Astrocyte (in vitro differentiated cells and primary cell): ENCODE measurements at regions not wholly inside any gene's neighbourhood (a gene's known extent, or its start where the extent isn't known, plus 50 kb on each side); places are given as distances from the start of the nearest gene placed in this dataset.

Experiments used
- DNase-seq: peaks from one replicate; pipeline ENCODE4 v3.0.0-alpha.2; 2010; ENCODE audit warnings: low read depth
- FAIRE-seq: peaks from 2 replicates; lab custom pipeline; 2011; peaks lifted over from hg19 to GRCh38; lab: Jason Lieb, UNC
- H2AFZ ChIP-seq: 2 replicates; pipeline ENCODE4 v1.6.0; 2012; ENCODE audit warnings: low read depth, low read length, inconsistent platforms
- H3K27ac ChIP-seq: 2 replicates; pipeline ENCODE4 v1.5.1; 2011; ENCODE audit warnings: low read depth, low read length, inconsistent platforms
- H3K27me3 ChIP-seq: 2 replicates; pipeline ENCODE4 v1.6.0; 2011; ENCODE audit warnings: low read length, inconsistent platforms; ENCODE audit not compliant: insufficient read depth
- H3K36me3 ChIP-seq: 2 replicates; pipeline ENCODE4 v1.5.1; 2011; ENCODE audit warnings: low read length, inconsistent platforms; ENCODE audit not compliant: insufficient read depth
- H3K4me1 ChIP-seq: 2 replicates; pipeline ENCODE4 v1.5.1; 2011; ENCODE audit warnings: low read length, inconsistent platforms; ENCODE audit not compliant: insufficient read depth
- H3K4me2 ChIP-seq: 2 replicates; pipeline ENCODE4 v1.6.0; 2012; ENCODE audit warnings: low read length, inconsistent platforms
- H3K4me3 ChIP-seq: 2 replicates; pipeline ENCODE4 v1.5.1; 2011; ENCODE audit warnings: low read depth, mild to moderate bottlenecking, low read length, inconsistent platforms; ENCODE audit not compliant: insufficient read depth
- H3K79me2 ChIP-seq: 2 replicates; pipeline ENCODE4 v1.6.0; 2012; ENCODE audit warnings: mild to moderate bottlenecking, low read length, inconsistent platforms; ENCODE audit not compliant: insufficient read depth
- H3K9ac ChIP-seq: 2 replicates; pipeline ENCODE4 v1.6.0; 2012; ENCODE audit warnings: mild to moderate bottlenecking, low read length, inconsistent platforms
- H3K9me3 ChIP-seq: 2 replicates; pipeline ENCODE4 v1.5.1; 2012; ENCODE audit warnings: low read depth, mild to moderate bottlenecking, low read length, inconsistent platforms; ENCODE audit not compliant: insufficient read depth
- H4K20me1 ChIP-seq: 2 replicates; pipeline ENCODE4 v1.6.0; 2012; ENCODE audit warnings: low read length, inconsistent platforms; ENCODE audit not compliant: insufficient read depth
- H3K27ac Mint-ChIP-seq: one replicate; pipeline ENCODE4 v1.8.0; 2021; ENCODE audit warnings: mild to moderate bottlenecking, mixed read lengths; ENCODE audit not compliant: unreplicated experiment
- H3K27me3 Mint-ChIP-seq: one replicate; pipeline ENCODE4 v1.8.0; 2021; ENCODE audit warnings: low read depth, mixed read lengths; ENCODE audit not compliant: unreplicated experiment
- H3K36me3 Mint-ChIP-seq: one replicate; pipeline ENCODE4 v1.8.0; 2021; ENCODE audit warnings: low read depth, mixed read lengths; ENCODE audit not compliant: unreplicated experiment
- H3K4me1 Mint-ChIP-seq: one replicate; pipeline ENCODE4 v1.8.0; 2021; ENCODE audit warnings: low read depth, mixed read lengths; ENCODE audit not compliant: unreplicated experiment
- H3K4me3 Mint-ChIP-seq: one replicate; pipeline ENCODE4 v1.8.0; 2021; ENCODE audit warnings: mild to moderate bottlenecking, moderate library complexity, mixed read lengths; ENCODE audit not compliant: unreplicated experiment
- H3K9me3 Mint-ChIP-seq: one replicate; pipeline ENCODE4 v1.8.0; 2021; ENCODE audit warnings: mild to moderate bottlenecking, mixed read lengths; ENCODE audit not compliant: unreplicated experiment
- EZH2 ChIP-seq: IDR thresholded peaks from 2 replicates; pipeline ENCODE4 v1.6.1; 2012; ENCODE audit warnings: mild to moderate bottlenecking, low read length, inconsistent platforms; ENCODE audit not compliant: insufficient read depth
- TF ChIP-seq, protein P1 (sequence below): IDR thresholded peaks from 2 replicates; pipeline ENCODE4 v1.5.1; 2011; ENCODE audit warnings: low read depth, mild to moderate bottlenecking, inconsistent platforms, low read length, moderate library complexity; ENCODE audit not compliant: insufficient read depth

DNA sequence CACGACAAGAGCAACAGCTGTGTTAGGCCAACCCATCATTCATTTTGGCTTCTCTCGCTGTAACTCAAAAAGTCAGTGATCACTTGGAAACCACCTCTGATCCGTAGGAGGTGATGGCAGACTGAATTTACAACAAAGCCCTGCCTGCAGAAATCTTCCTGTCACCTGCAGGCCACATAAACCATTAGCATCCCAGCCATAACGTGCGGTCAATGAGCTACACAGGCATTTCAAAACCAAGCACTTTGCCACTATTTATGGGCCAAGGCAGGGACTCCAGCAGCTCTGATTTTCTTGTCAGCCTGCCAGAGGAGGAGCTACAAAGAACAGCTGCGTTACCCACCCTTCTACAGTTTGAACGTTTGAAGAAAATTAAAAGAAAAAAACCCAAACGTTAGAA lies 228.1 kb upstream of the PPARGC1A start:
- H3K27me3 ChIP-seq = peaks cover 2% of the 10 kb centered on the region
- no peak overlapping the region for H3K27ac ChIP-seq
- no peak overlapping the region for H3K4me3 Mint-ChIP-seq
- no peak overlapping the region for H3K4me2 ChIP-seq
- no peak overlapping the region for H3K4me3 ChIP-seq
- peaks cover 6% of the 10 kb centered on the region for H3K4me1 Mint-ChIP-seq
- no peak overlapping the region for H2AFZ ChIP-seq
- H3K27me3 Mint-ChIP-seq = no peaks in the 10 kb centered on the region
- DNase-seq = no peak
- peaks cover 3% of the 10 kb centered on the region for H3K9me3 Mint-ChIP-seq
- no peak overlapping the region for H3K27ac Mint-ChIP-seq
- no peaks in the 10 kb centered on the region for H3K79me2 ChIP-seq
- H3K9ac ChIP-seq = no peak overlapping the region
- H3K4me1 ChIP-seq = no peaks in the 10 kb centered on the region
- no peaks in the 10 kb centered on the region for H3K36me3 Mint-ChIP-seq
- FAIRE-seq = no peak
- no peaks in the 10 kb centered on the region for H3K36me3 ChIP-seq
- TF ChIP-seq, protein P1, sequence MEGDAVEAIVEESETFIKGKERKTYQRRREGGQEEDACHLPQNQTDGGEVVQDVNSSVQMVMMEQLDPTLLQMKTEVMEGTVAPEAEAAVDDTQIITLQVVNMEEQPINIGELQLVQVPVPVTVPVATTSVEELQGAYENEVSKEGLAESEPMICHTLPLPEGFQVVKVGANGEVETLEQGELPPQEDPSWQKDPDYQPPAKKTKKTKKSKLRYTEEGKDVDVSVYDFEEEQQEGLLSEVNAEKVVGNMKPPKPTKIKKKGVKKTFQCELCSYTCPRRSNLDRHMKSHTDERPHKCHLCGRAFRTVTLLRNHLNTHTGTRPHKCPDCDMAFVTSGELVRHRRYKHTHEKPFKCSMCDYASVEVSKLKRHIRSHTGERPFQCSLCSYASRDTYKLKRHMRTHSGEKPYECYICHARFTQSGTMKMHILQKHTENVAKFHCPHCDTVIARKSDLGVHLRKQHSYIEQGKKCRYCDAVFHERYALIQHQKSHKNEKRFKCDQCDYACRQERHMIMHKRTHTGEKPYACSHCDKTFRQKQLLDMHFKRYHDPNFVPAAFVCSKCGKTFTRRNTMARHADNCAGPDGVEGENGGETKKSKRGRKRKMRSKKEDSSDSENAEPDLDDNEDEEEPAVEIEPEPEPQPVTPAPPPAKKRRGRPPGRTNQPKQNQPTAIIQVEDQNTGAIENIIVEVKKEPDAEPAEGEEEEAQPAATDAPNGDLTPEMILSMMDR = no peak
- no peak for TF ChIP-seq EZH2
- H4K20me1 ChIP-seq = no peaks in the 10 kb centered on the region
- no peaks in the 10 kb centered on the region for H3K9me3 ChIP-seq

DNA sequence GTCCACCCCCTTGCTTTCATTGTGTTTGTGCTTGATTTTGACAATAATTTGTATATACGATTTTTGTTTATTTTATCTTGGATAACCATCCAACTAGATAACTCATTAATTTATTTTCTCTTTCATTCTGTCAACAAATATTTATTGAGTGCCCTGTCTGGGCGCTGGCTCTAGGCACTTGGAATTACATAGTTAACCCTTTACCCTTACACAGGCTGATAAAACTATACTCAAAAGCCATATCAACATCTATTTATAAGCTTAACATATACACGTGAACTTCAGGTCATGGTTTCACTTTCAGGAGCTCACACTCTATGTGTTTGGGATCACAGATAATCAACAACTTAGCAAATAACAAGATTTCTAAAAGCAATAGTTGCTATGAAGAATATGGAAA lies 226.3 kb upstream of the PPARGC1A start:
- TF ChIP-seq, protein P1 = no peak
- no peak for TF ChIP-seq EZH2
- H3K4me3 ChIP-seq = no peak overlapping the region
- no peaks in the 10 kb centered on the region for H3K79me2 ChIP-seq
- Mint-ChIP-seq H3K4me1 (no peaks in the 10 kb centered on the region), H3K27ac (no peak overlapping the region), H3K27me3 (no peaks in the 10 kb centered on the region), H3K36me3 (no peaks in the 10 kb centered on the region), H3K9me3 (no peaks in the 10 kb centered on the region), H3K4me3 (no peak overlapping the region)
- no peaks in the 10 kb centered on the region for H4K20me1 ChIP-seq
- H3K4me1 ChIP-seq = no peaks in the 10 kb centered on the region
- H3K36me3 ChIP-seq = no peaks in the 10 kb centered on the region
- H2AFZ ChIP-seq = no peak overlapping the region
- H3K9ac ChIP-seq = no peak overlapping the region
- peaks cover 2% of the 10 kb centered on the region for H3K27me3 ChIP-seq
- H3K27ac ChIP-seq = no peak overlapping the region
- DNase-seq = no peak
- H3K4me2 ChIP-seq = no peak overlapping the region
- no peaks in the 10 kb centered on the region for H3K9me3 ChIP-seq
- FAIRE-seq = no peak

DNA sequence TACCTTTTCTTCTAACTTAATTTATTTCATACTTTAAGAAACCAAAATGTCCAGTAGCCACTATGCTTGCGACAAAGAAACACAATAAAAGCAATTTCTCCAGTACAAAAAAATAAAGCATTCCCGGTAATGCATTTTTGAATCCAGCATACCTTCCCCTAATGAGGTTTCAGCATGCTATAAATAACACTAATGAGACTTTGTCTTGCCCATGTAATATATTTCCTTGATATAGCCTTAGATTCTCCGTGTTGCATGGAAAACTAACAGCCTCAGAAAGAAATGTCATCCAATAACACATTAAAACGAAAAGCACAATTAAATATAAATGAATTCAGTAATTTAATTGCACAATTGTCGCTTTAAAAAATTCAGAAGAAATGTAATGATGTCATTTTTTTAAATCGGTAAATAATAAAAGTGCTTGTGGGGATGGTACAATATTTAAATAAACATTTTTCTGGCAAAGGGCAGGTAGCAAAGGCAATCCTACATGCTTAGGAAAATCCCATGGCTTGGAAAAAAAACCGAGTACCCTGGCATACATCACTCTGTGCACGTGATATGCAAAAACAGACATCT lies 225.2 kb upstream of the PPARGC1A start:
- no peaks in the 10 kb centered on the region for H3K79me2 ChIP-seq
- H3K9ac ChIP-seq = no peak overlapping the region
- H3K4me3 ChIP-seq = no peak overlapping the region
- Mint-ChIP-seq H3K27me3 (no peaks in the 10 kb centered on the region), H3K4me3 (no peak overlapping the region), H3K27ac (no peak overlapping the region), H3K4me1 (no peaks in the 10 kb centered on the region), H3K36me3 (no peaks in the 10 kb centered on the region), H3K9me3 (no peaks in the 10 kb centered on the region)
- H3K4me2 ChIP-seq = no peak overlapping the region
- H3K9me3 ChIP-seq = no peaks in the 10 kb centered on the region
- no peak for DNase-seq
- no peak for TF ChIP-seq EZH2
- TF ChIP-seq, protein P1 = no peak
- no peak overlapping the region for H2AFZ ChIP-seq
- no peak overlapping the region for H3K27ac ChIP-seq
- FAIRE-seq = no peak
- no peaks in the 10 kb centered on the region for H3K4me1 ChIP-seq
- peaks cover 2% of the 10 kb centered on the region for H3K27me3 ChIP-seq
- no peaks in the 10 kb centered on the region for H4K20me1 ChIP-seq
- H3K36me3 ChIP-seq = no peaks in the 10 kb centered on the region
